Cardiac muscle cell (in vitro differentiated cells and primary cell): ENCODE measurements at regions not wholly inside any gene's neighbourhood (a gene's known extent, or its start where the extent isn't known, plus 50 kb on each side); places are given as distances from the start of the nearest gene placed in this dataset.

Source experiments
- DNase-seq, 2 donors: peaks; one replicate each; pipeline versions ENCODE4 v3.0.0 to v3.0.0-alpha.2; 2010 to 2017; ENCODE audit warnings: low read depth in 1 of 2, low spot score in 1 of 2
- H3K27ac ChIP-seq: fragments of 200-600 bp; sonication (generic); 2 replicates; pipeline ENCODE4 v1.5.1; 2016
- H3K27me3 ChIP-seq: fragments of 200-600 bp; sonication (generic); 2 replicates; pipeline ENCODE4 v1.6.0; 2016; ENCODE audit warnings: control low read depth
- H3K36me3 ChIP-seq: fragments of 200-600 bp; sonication (generic); 2 replicates; pipeline ENCODE4 v1.5.1; 2016; ENCODE audit warnings: control low read depth
- H3K4me1 ChIP-seq: fragments of 200-600 bp; sonication (generic); 2 replicates; pipeline ENCODE4 v1.8.1; 2017; ENCODE audit warnings: low read depth, mild to moderate bottlenecking, mixed run types
- H3K4me3 ChIP-seq: fragments of 200-600 bp; sonication (generic); 2 replicates; pipeline ENCODE4 v1.5.1; 2016; ENCODE audit warnings: mild to moderate bottlenecking
- H3K9me3 ChIP-seq: fragments of 200-600 bp; sonication (generic); 2 replicates; pipeline ENCODE4 v1.5.1; 2017; ENCODE audit warnings: low read depth, mild to moderate bottlenecking, control low read depth
- CTCF ChIP-seq: IDR thresholded peaks from 2 replicates; pipeline ENCODE4 v1.5.1; 2012; ENCODE audit warnings: low read depth, mild to moderate bottlenecking, low read length

GRCh38 chr5:4766101-4766500 lies 374.0 kb upstream of the ADAMTS16 start:
- H3K27ac ChIP-seq = no peak overlapping the region
- no peak for TF ChIP-seq CTCF
- no peak overlapping the region for H3K4me3 ChIP-seq
- no peaks in the 10 kb centered on the region for H3K27me3 ChIP-seq
- H3K36me3 ChIP-seq = no peaks in the 10 kb centered on the region
- H3K4me1 ChIP-seq = no peaks in the 10 kb centered on the region
- H3K9me3 ChIP-seq = no peaks in the 10 kb centered on the region
- DNase-seq = peak in 1 of 2 donors; percentile 0

- Histone ChIP-seq H3K4me1 (no peaks in the 10 kb centered on the region), H3K27ac (no peak overlapping the region), H3K27me3 (no peaks in the 10 kb centered on the region), H3K9me3 (no peaks in the 10 kb centered on the region), H3K36me3 (no peaks in the 10 kb centered on the region), H3K4me3 (no peak overlapping the region)
- TF ChIP-seq CTCF = no peak
- DNase-seq = no peak
Observed at GRCh38 chr5:4772591-4772990, 367.5 kb upstream of the ADAMTS16 start.

- TF ChIP-seq CTCF = no peak
- Histone ChIP-seq H3K4me3 (no peak overlapping the region), H3K27ac (no peak overlapping the region), H3K4me1 (no peaks in the 10 kb centered on the region), H3K36me3 (no peaks in the 10 kb centered on the region), H3K9me3 (no peaks in the 10 kb centered on the region), H3K27me3 (no peaks in the 10 kb centered on the region)
- no peak for DNase-seq
Observed at GRCh38 chr5:4773827-4774317, 366.3 kb upstream of the ADAMTS16 start.

GRCh38 chr5:4777435-4777834 lies 362.7 kb upstream of the ADAMTS16 start:
- no peak for DNase-seq

GRCh38 chr5:4780633-4781032 lies 359.5 kb upstream of the ADAMTS16 start:
- Histone ChIP-seq H3K4me1 (no peaks in the 10 kb centered on the region), H3K27me3 (no peaks in the 10 kb centered on the region), H3K36me3 (no peaks in the 10 kb centered on the region), H3K27ac (no peak overlapping the region), H3K4me3 (no peak overlapping the region), H3K9me3 (no peaks in the 10 kb centered on the region)
- TF ChIP-seq CTCF = no peak
- DNase-seq = no peak

More at GRCh38 chr5:4777435-4777834, 362.7 kb upstream of the ADAMTS16 start:
- Histone ChIP-seq H3K4me1 (no peaks in the 10 kb centered on the region), H3K4me3 (no peak overlapping the region), H3K9me3 (no peaks in the 10 kb centered on the region), H3K36me3 (no peaks in the 10 kb centered on the region), H3K27me3 (no peaks in the 10 kb centered on the region), H3K27ac (no peak overlapping the region)
- no peak for TF ChIP-seq CTCF

- Histone ChIP-seq H3K27ac (no peak overlapping the region), H3K4me1 (no peaks in the 10 kb centered on the region), H3K9me3 (no peaks in the 10 kb centered on the region), H3K4me3 (no peak overlapping the region), H3K27me3 (no peaks in the 10 kb centered on the region), H3K36me3 (no peaks in the 10 kb centered on the region)
- no peak for TF ChIP-seq CTCF
- DNase-seq = no peak
Observed at GRCh38 chr5:4781299-4781698, 358.8 kb upstream of the ADAMTS16 start.
